ENCODE measurements at regions not wholly inside any gene's neighbourhood (a gene's known extent, or its start where the extent isn't known, plus 50 kb on each side); places are given as distances from the start of the nearest gene placed in this dataset.

- DNase-seq (ENCODE audit: low read depth) = peak; percentile 7
Measured at GRCh38 chr12:112559784-112560183, 141.0 kb downstream of the PTPN11 start.

GRCh38 chr12:112564160-112564784 is 145.5 kb downstream of the PTPN11 start:
- DNase-seq (ENCODE audit: low read depth) = no peak

DNA sequence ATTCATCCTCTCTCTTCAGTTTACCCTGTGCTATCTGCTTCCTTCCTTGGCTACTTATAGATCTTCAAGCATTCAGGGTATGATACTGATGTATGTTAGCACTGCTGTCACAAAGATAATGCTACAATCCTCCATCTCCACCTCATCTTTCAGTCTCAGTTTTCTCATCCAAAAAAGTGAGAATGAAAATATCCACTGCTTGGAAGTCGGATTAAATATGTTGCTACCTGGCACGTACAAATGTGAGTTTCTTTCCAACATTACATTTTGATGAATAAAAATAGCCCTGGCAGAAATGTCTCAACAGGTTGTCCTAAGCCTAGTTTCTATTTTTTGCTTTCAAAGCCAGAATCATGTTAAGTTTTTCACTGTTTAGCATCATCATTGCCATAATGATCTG is 149.9 kb downstream of the PTPN11 start:
- no peak for DNase-seq (ENCODE audit: low read depth)

DNA sequence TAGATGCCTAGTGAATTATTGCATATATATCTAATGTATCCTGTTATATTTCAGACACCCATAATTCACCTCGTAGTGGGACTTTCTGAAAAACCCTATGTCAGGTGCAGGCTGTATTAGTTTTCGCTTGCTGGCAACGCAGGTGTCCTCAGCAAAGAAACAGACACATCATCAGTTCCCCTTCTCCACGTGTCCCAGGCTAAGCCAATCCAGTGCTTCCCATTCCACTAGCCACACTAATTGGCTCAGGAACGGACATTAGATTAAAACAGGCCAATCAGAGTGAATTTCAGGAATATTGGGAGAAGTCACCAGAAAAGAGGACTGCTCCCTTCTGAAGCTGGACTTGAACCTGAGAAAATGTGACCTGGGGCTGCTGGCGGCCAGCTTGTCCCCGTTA is 151.3 kb downstream of the PTPN11 start:
- DNase-seq (ENCODE audit: low read depth) = no peak

- DNase-seq (ENCODE audit: low read depth) = no peak
Measured at GRCh38 chr12:112573141-112573540, 154.4 kb downstream of the PTPN11 start.

- DNase-seq (ENCODE audit: low read depth) = no peak
Measured at GRCh38 chr12:112574896-112575558, 156.3 kb downstream of the PTPN11 start.

DNA sequence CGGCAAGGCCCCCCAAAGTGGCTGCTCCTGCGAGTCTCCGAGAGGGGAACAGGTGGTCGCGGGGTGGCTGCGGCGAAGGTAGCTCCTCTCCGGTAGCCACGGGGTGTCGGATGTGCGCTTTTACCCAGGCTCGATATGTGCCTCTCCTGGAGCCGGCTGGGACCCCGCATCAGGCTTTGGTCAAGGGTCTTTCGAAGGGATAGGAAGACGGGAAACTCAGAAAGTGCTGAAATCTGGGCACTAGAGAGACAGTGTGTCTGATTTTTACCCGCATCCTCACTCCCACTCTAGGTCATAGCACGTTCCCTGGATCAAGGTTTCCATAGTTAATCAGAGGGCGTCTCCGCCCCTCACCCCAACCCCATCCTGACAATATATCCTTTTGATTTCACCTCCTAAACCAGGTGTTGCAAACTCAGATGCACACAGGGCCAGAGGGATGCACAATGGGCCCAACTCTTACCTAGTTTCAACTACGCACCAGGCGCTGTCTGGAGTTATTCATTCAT is 156.9 kb downstream of the PTPN11 start:
- no peak for DNase-seq (ENCODE audit: low read depth)

DNA sequence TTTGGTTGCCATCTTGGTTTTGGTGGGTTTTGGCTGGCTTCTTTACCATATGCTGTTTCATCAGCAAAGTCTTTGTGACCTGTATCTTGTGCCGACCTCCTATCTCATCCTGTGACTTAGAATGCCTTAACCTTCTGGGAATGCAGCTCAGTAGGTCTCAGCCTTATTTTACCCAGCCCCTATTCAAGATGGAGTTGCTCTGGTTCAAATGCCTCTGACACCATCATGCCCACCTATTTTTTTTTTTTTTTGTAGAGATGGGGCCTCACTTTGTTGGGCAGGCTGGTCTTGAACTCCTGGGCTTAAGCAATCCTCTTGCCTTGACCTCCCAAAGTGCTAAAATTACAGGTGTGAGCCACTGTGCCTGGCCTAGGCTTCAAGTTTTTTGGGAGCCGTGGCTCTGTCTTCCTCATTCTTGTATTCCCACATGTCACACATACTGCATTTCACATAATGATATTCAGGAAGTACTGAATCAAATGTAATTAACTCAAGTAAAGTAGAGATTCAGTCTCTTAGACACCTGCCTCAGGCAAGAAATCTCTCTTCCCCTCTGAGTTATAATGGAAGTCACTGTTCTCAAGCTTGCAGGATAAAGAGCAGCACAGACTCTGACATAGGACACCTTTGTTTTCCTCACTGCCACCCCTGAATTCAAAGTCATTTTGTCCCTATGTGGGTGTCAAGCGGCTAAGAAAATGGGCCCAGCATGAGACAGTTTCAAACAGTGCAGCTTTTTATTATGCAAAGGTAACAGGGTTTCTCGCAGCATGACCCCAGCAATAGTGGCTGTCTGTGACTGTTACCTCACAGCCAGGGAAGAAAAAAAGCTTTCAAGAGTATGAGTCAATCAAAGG is 159.0 kb downstream of the PTPN11 start:
- DNase-seq (ENCODE audit: low read depth) = no peak

GRCh38 chr12:112584266-112584722 is 165.5 kb downstream of the PTPN11 start:
- no peak for DNase-seq (ENCODE audit: low read depth)

- no peak for DNase-seq (ENCODE audit: low read depth)
Measured at GRCh38 chr12:112586148-112586783, 167.5 kb downstream of the PTPN11 start.

DNA sequence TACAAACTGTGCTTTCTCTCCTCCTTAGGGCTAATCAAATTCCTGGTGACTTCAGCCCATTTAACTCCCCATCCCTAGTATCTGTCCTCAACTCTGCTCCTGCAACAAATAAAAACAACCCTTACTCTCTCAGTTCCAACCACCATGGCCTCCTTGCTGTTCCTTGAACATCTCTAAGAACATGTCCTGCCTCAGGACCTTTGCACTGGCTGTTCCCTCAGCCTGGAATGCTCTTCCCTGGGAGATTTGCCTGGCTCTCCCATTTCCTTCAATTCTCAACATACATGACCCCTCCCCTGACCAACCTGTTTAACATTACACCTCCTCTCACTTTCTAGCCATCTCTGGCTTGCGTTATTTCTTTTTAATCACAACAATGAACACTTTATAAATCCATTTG is 170.5 kb downstream of the PTPN11 start:
- no peak for DNase-seq (ENCODE audit: low read depth)

- DNase-seq (ENCODE audit: low read depth) = no peak
Measured at GRCh38 chr12:112590281-112590680, 171.5 kb downstream of the PTPN11 start.

GRCh38 chr12:112591488-112591887 is 172.7 kb downstream of the PTPN11 start:
- no peak for DNase-seq (ENCODE audit: low read depth)

- DNase-seq (ENCODE audit: low read depth) = no peak
Measured at GRCh38 chr12:112595410-112595809, 176.7 kb downstream of the PTPN11 start.

- no peak for DNase-seq (ENCODE audit: low read depth)
Measured at GRCh38 chr12:112597986-112598385, 179.2 kb downstream of the PTPN11 start.

DNA sequence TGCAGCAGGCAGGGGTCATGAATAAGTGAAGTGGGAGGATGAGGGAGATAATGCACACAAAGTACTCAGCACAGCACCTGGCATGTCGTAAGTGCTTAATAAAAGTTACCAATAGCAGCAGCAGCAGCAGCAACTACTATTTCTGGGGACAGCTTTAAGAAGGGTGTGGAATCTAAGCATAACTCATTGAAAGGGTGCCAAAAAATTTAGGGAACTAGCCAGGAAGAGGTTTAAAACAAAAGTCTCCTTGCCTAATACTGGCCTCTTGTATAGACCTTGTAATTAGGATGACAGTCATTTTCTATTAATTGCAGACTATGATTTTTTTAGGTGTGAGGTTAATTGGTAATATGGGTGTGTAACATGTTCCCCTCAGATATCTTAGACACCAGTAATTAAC is 179.9 kb downstream of the PTPN11 start:
- no peak for DNase-seq (ENCODE audit: low read depth)

GRCh38 chr12:112599871-112600270 is 181.1 kb downstream of the PTPN11 start:
- peak; percentile 1 for DNase-seq (ENCODE audit: low read depth)

GRCh38 chr12:112602150-112602549 is 183.4 kb downstream of the PTPN11 start:
- DNase-seq (ENCODE audit: low read depth) = no peak

DNA sequence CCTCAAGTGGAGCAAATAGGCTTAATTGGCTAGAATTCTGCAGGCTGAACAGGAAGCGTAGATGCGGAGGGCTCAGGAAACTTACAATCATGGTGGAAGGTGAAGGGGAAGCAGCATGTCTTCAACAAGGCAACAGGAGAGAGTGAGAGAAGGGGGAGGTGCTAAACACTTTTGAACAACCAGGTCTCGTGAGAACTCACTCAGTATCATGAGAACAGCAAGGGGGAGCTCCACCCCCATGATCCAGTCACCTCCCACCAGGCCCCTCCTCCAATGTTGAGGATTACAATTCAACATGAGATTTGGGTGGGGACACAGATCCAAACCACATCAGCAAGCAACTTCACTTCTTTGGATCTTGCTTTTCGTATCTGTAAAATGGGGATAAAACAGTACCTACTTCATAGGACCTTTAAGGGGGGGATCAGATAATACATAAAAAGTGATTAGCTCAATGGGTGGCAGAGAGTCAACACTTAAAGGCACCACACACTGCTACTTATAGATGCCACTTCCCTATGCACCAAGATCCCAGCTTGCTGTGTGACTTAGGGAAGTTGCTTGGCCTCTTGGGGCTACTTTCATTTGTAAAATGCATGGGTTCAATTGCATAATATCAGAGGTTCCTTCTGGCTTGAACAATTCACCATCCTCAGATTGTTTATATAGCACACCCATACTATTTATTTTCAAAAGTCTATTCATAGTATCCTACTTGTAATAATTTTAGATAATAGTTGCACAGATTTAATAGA is 184.8 kb upstream of the RPH3A start:
- no peak for DNase-seq (ENCODE audit: low read depth)

- DNase-seq (ENCODE audit: low read depth) = no peak
Measured at GRCh38 chr12:112607427-112607826, 184.1 kb upstream of the RPH3A start.

DNA sequence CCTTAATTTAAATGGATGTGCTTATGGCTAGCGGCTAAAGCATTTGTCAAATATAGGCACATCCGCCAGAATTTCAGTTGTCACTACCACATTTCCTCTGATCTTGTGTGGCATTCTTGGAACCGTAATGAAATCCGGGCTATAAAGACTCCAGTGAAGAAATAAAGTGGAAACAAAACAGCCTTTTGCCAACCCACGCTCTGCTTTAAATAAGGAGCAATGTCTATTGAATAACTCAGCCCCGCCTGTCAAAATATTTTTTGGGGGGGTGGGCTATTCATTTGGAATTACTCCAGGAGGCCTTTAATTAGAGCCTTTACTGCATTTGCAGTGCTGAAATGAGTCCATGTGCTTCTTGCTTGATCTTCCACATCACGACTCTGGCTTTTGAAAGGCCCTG is 179.6 kb upstream of the RPH3A start:
- DNase-seq (ENCODE audit: low read depth) = no peak

- no peak for DNase-seq (ENCODE audit: low read depth)
Measured at GRCh38 chr12:112615196-112615595, 176.4 kb upstream of the RPH3A start.
